Naive thymus-derived CD4-positive, alpha-beta T cell (primary cell): ENCODE measurements at regions not wholly inside any gene's neighbourhood (a gene's known extent, or its start where the extent isn't known, plus 50 kb on each side); places are given as distances from the start of the nearest gene placed in this dataset.

Experiments
- ATAC-seq: fragments of 150-1000 bp; cut with Tn5 transposase; 2 replicates; pipeline ENCODE4 v1.10.0; 2021; ENCODE audit warnings: mild to moderate bottlenecking, moderate library complexity
- CTCF ChIA-PET: fragments of 350-600 bp; sonication (Branson Sonifier 250); formaldehyde crosslinking; loops from one replicate; lab custom pipeline; 2021; ENCODE audit warnings: antibody characterized with exemption; lab: Charles Lee
- POLR2A ChIA-PET: fragments of 350-600 bp; sonication (Branson Sonifier 250); formaldehyde crosslinking; loops from one replicate; lab custom pipeline; 2021; ENCODE audit warnings: antibody characterized with exemption, inconsistent platforms; lab: Charles Lee
- DNase-seq, 9 donors: peaks; one replicate each; pipeline versions ENCODE4 v3.0.0 to v3.0.0-alpha.2; 2020 to 2022; ENCODE audit warnings: mixed read lengths in 1 of 9
- H3K27ac ChIP-seq: one replicate; pipeline ENCODE4 v1.7.0; 2013; ENCODE audit warnings: mild to moderate bottlenecking, low read depth, low read length, moderate library complexity
- H3K27me3 ChIP-seq, 2 donors: one replicate each; pipeline ENCODE4 v1.7.0; 2013; ENCODE audit warnings: low read length in 2 of 2, mild to moderate bottlenecking in 2 of 2, moderate library complexity in 2 of 2; ENCODE audit not compliant: control insufficient read depth in 2 of 2, insufficient read depth in 2 of 2
- H3K36me3 ChIP-seq, 3 experiments: 1 replicate in 2 of 3; 2 replicates in 1 of 3; pipeline ENCODE4 v1.7.0; 2013; ENCODE audit warnings: low read length in 3 of 3, mild to moderate bottlenecking in 3 of 3, moderate library complexity in 1 of 3; ENCODE audit not compliant: insufficient read depth in 3 of 3, control insufficient read depth in 2 of 3
- H3K4me1 ChIP-seq, 2 donors: one replicate each; pipeline ENCODE4 v1.7.0; 2013; ENCODE audit warnings: low read length in 2 of 2, mild to moderate bottlenecking in 2 of 2, moderate library complexity in 1 of 2; ENCODE audit not compliant: control insufficient read depth in 2 of 2, insufficient read depth in 2 of 2
- H3K4me3 ChIP-seq: 2 replicates; pipeline ENCODE4 v1.7.0; 2013; ENCODE audit warnings: mild to moderate bottlenecking, low read length
- H3K9me3 ChIP-seq, 3 experiments: 1 replicate in 2 of 3; 2 replicates in 1 of 3; pipeline ENCODE4 v1.7.0; 2013; ENCODE audit warnings: low read length in 3 of 3; ENCODE audit not compliant: control insufficient read depth in 2 of 3
- H3K27ac Mint-ChIP-seq, 9 donors: one replicate each; pipeline ENCODE4 v1.8.0; 2020 to 2022; ENCODE audit warnings: mixed read lengths in 9 of 9, mild to moderate bottlenecking in 8 of 9, moderate library complexity in 5 of 9, inconsistent platforms in 2 of 9
- H3K27me3 Mint-ChIP-seq, 5 donors: one replicate each; pipeline ENCODE4 v1.8.0; 2021 to 2022; ENCODE audit warnings: mixed read lengths in 5 of 5, mild to moderate bottlenecking in 1 of 5
- H3K36me3 Mint-ChIP-seq, 5 donors: one replicate each; pipeline ENCODE4 v1.8.0; 2020 to 2022; ENCODE audit warnings: mixed read lengths in 5 of 5, mild to moderate bottlenecking in 3 of 5, inconsistent platforms in 1 of 5
- H3K4me1 Mint-ChIP-seq, 7 donors: one replicate each; pipeline ENCODE4 v1.8.0; 2020 to 2022; ENCODE audit warnings: mixed read lengths in 7 of 7, mild to moderate bottlenecking in 3 of 7, inconsistent platforms in 1 of 7
- H3K4me3 Mint-ChIP-seq, 10 donors: one replicate each; pipeline ENCODE4 v1.8.0; 2020 to 2022; ENCODE audit warnings: mild to moderate bottlenecking in 10 of 10, mixed read lengths in 10 of 10, moderate library complexity in 6 of 10, inconsistent platforms in 2 of 10
- H3K9me3 Mint-ChIP-seq, 11 donors: one replicate each; pipeline ENCODE4 v1.8.0; 2020 to 2022; ENCODE audit warnings: mixed read lengths in 11 of 11, mild to moderate bottlenecking in 4 of 11, inconsistent platforms in 1 of 11, moderate library complexity in 1 of 11
- intact Hi-C, 2 donors: fragments of 100-400 bp; cut with micrococcal nuclease; formaldehyde crosslinking; loops; one replicate each; pipeline ENCODE4 v1.15.1; 2023

DNA sequence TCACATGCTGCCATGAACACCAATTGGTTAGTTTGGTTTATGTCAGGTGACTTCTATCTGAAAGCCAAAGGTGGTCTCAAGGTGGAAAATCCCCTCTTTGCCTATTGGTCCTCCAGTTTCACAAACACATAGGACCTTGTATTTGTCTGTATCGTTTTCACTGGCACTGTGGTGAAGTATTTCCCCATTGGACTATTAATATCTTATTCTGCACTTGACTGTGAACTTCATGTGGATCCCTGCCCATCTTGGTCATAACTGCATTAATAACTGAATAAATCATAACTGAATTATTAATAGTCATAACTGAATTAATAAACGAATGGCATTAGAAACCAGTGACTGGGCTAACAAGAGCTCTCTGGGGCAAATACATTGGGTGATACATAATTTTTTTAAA is 341.3 kb upstream of the ADAMTS9 start:
- H3K27me3 Mint-ChIP-seq, result no peaks in the 10 kb centered on the region
- POLR2A ChIA-PET, result no interaction called here
- no peak overlapping the region for H3K27ac Mint-ChIP-seq

GRCh38 chr3:65028024-65028423 is 340.2 kb upstream of the ADAMTS9 start:
- no peak overlapping the region for H3K27ac Mint-ChIP-seq
- ATAC-seq, result no peak
- no peaks in the 10 kb centered on the region for H3K27me3 Mint-ChIP-seq
- H3K36me3 Mint-ChIP-seq, result no peaks in the 10 kb centered on the region
- DNase-seq, result no peak
- Histone ChIP-seq H3K27me3 (no peaks in the 10 kb centered on the region), H3K4me1 (no peaks in the 10 kb centered on the region), H3K27ac (no peak overlapping the region), H3K4me3 (no peak overlapping the region), H3K9me3 (no peaks in the 10 kb centered on the region), H3K36me3 (no peaks in the 10 kb centered on the region)
- CTCF ChIA-PET, result no interaction called here
- POLR2A ChIA-PET, result no interaction called here
- intact Hi-C loops, result no loop called here
- peaks cover 0 to 26% (median 9%) of the 10 kb centered on the region in 11 donors for H3K9me3 Mint-ChIP-seq
- no peak overlapping the region for H3K4me3 Mint-ChIP-seq
- H3K4me1 Mint-ChIP-seq, result no peaks in the 10 kb centered on the region

More for the DNA sequence above, 341.3 kb upstream of the ADAMTS9 start:
- intact Hi-C loops, result no loop called here
- no peaks in the 10 kb centered on the region for H3K27me3 ChIP-seq
- ATAC-seq, result no peak
- H3K4me3 ChIP-seq, result no peak overlapping the region
- no peak for DNase-seq
- CTCF ChIA-PET, result no interaction called here
- no peaks in the 10 kb centered on the region for H3K9me3 ChIP-seq
- H3K36me3 ChIP-seq, result no peaks in the 10 kb centered on the region
- Mint-ChIP-seq H3K4me3 (no peak overlapping the region), H3K9me3 (peaks cover 0 to 22% (median 9%) of the 10 kb centered on the region in 11 donors), H3K36me3 (no peaks in the 10 kb centered on the region), H3K4me1 (no peaks in the 10 kb centered on the region)
- no peak overlapping the region for H3K27ac ChIP-seq
- no peaks in the 10 kb centered on the region for H3K4me1 ChIP-seq

GRCh38 chr3:65027335-65027734 is 339.5 kb upstream of the ADAMTS9 start:
- H3K36me3 Mint-ChIP-seq, result no peaks in the 10 kb centered on the region
- ChIA-PET CTCF (no interaction called here), POLR2A (no interaction called here)

DNA sequence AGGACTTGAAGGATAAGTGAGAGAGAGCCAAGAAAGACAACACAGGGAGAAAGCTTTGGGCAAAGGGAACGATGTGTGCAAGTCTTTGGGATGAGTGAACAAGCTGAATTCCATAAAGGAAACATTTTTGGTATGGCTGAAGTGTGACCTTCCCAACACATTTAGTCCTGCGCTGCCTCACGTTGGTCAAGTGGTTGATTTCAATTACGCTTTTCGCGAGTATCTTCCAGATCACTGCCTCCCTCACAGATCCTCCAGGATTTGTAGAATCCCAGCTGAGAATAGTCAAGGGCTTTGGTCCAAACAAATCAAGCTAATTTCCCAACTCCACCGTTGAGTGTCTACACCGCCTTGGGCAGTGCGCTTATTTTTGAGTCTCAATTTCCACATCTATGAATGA is 338.4 kb upstream of the ADAMTS9 start:
- no peaks in the 10 kb centered on the region for H3K27me3 ChIP-seq
- intact Hi-C loops, result no loop called here
- ATAC-seq, result no peak
- H3K36me3 ChIP-seq, result no peaks in the 10 kb centered on the region
- H3K4me3 Mint-ChIP-seq, result no peak overlapping the region
- no peaks in the 10 kb centered on the region for H3K36me3 Mint-ChIP-seq
- H3K27ac ChIP-seq, result no peak overlapping the region
- H3K4me1 ChIP-seq, result no peaks in the 10 kb centered on the region
- DNase-seq, result no peak
- no peaks in the 10 kb centered on the region for H3K27me3 Mint-ChIP-seq
- H3K4me3 ChIP-seq, result no peak overlapping the region
- ChIA-PET CTCF (no interaction called here), POLR2A (no interaction called here)
- H3K27ac Mint-ChIP-seq, result no peak overlapping the region
- H3K4me1 Mint-ChIP-seq, result no peaks in the 10 kb centered on the region
- peaks cover 0 to 27% (median 9%) of the 10 kb centered on the region in 11 donors for H3K9me3 Mint-ChIP-seq
- H3K9me3 ChIP-seq, result peaks cover 0 to 6% (median 0%) of the 10 kb centered on the region in 3 experiments

More at GRCh38 chr3:65027335-65027734, 339.5 kb upstream of the ADAMTS9 start:
- intact Hi-C loops, result no loop called here
- H3K4me1 ChIP-seq, result no peaks in the 10 kb centered on the region
- no peak overlapping the region for H3K27ac ChIP-seq
- Mint-ChIP-seq H3K9me3 (peaks cover 0 to 28% (median 10%) of the 10 kb centered on the region in 11 donors), H3K27ac (no peak overlapping the region), H3K4me1 (no peaks in the 10 kb centered on the region), H3K27me3 (no peaks in the 10 kb centered on the region), H3K4me3 (no peak overlapping the region)
- ATAC-seq, result no peak
- no peaks in the 10 kb centered on the region for H3K36me3 ChIP-seq
- no peak overlapping the region for H3K4me3 ChIP-seq
- no peaks in the 10 kb centered on the region for H3K27me3 ChIP-seq
- H3K9me3 ChIP-seq, result no peaks in the 10 kb centered on the region
- DNase-seq, result no peak

GRCh38 chr3:65024148-65024547 is 336.3 kb upstream of the ADAMTS9 start:
- POLR2A ChIA-PET, result no interaction called here
- Mint-ChIP-seq H3K27me3 (no peaks in the 10 kb centered on the region), H3K27ac (no peak overlapping the region), H3K4me3 (no peak overlapping the region), H3K36me3 (no peaks in the 10 kb centered on the region), H3K9me3 (peaks cover 0 to 13% (median 5%) of the 10 kb centered on the region in 11 donors), H3K4me1 (no peaks in the 10 kb centered on the region)
- intact Hi-C loops, result no loop called here
- CTCF ChIA-PET, result no interaction called here
- Histone ChIP-seq H3K27ac (no peak overlapping the region), H3K9me3 (peaks cover 0 to 6% (median 0%) of the 10 kb centered on the region in 3 experiments), H3K36me3 (no peaks in the 10 kb centered on the region), H3K4me1 (no peaks in the 10 kb centered on the region), H3K27me3 (no peaks in the 10 kb centered on the region), H3K4me3 (no peak overlapping the region)
- no peak for DNase-seq
- no peak for ATAC-seq

DNA sequence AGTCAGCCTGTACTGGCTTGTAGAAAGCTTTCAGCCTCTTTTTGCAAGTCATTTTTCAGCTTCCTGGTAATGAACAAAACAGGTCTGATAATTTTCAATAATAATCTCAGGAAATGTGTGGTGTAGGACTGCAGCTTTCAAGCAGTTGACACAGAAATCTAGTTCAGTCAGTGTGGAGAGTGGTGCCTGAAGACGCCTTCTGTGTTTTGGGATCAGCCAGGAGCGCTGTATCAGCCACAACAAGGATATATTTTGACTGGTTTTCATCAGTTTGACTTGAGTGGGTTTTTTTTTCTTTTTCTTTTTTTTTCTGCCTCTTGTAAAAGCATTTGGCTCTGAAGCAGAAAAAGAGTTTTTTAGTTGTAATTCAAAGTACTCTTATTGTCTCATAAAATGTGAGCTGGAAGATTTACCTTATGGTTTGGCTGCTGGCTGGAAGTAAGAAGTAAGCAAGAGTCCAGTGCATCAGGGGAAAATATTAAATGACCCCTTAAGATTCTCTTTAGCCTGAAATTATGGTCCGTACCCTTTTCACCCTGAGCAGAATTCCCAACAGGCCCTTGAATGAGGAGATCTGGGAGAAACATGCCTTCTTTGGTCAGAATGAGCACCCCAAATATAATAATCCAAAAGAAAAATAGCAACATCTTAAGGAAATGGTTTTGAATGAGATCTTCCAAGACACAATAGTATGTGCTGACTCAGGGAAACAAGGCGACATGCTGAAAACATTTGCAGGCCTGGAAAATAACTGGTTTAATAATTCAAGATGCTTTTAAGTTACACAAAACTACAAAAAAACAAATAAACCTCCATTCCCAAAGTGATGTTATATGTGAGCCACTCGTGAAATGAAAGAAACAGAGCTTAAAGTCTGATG is 332.7 kb upstream of the ADAMTS9 start:
- intact Hi-C loops, result no loop called here
- Histone ChIP-seq H3K27ac (no peak overlapping the region), H3K36me3 (no peaks in the 10 kb centered on the region), H3K4me1 (no peaks in the 10 kb centered on the region), H3K4me3 (no peak overlapping the region), H3K27me3 (no peaks in the 10 kb centered on the region), H3K9me3 (peaks cover 0 to 6% (median 0%) of the 10 kb centered on the region in 3 experiments)
- ChIA-PET CTCF (no interaction called here), POLR2A (no interaction called here)
- no peak overlapping the region for H3K4me3 Mint-ChIP-seq
- H3K27ac Mint-ChIP-seq, result no peak overlapping the region
- H3K27me3 Mint-ChIP-seq, result no peaks in the 10 kb centered on the region
- DNase-seq (no peak), ATAC-seq (no peak)
- no peaks in the 10 kb centered on the region for H3K4me1 Mint-ChIP-seq
- H3K9me3 Mint-ChIP-seq, result peaks cover 0 to 11% (median 2%) of the 10 kb centered on the region in 11 donors
- no peaks in the 10 kb centered on the region for H3K36me3 Mint-ChIP-seq
